ENCODE measurements at regions not wholly inside any gene's neighbourhood (a gene's known extent, or its start where the extent isn't known, plus 50 kb on each side); places are given as distances from the start of the nearest gene placed in this dataset.

DNA sequence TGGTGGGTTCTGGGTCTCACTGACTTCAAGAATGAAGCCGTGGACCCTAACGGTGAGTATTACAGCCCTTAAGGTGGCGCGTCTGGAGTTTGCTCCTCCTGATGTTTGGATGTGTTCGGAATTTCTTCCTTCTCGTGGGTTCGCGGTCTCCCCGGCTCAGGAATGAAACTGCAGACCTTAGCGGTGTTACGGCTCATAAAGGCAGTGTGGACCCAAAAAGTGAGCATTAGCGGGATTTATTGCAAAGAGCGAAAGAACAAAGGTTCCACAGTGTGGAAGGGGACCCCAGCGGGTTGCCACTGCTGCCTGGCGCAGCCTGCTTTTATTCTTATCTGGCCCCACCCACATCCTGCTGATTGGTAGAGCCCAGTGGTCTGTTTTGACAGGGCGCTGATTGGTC, 420.5 kb upstream of the BCHE start:
- Histone ChIP-seq H3K4me1 (no peaks in the 10 kb centered on the region), H3K27ac (no peak overlapping the region), H3K4me3 (no peak overlapping the region), H3K9me3 (no peaks in the 10 kb centered on the region), H3K27me3 (no peaks in the 10 kb centered on the region), H3K36me3 (no peaks in the 10 kb centered on the region)
- ATAC-seq (no peak), DNase-seq (no peak)
- intact Hi-C loops (cut with DNase I; ENCODE audit: low total_unique reads): no loop called here
- in situ Hi-C loops (cut with MboI; ENCODE audit: low sequenced_read_pairs in 4 of 4): no loop called here
- no peak for TF ChIP-seq POLR2A (IDR thresholded peaks at IDR 0.05)
- TF ChIP-seq, protein P1, sequence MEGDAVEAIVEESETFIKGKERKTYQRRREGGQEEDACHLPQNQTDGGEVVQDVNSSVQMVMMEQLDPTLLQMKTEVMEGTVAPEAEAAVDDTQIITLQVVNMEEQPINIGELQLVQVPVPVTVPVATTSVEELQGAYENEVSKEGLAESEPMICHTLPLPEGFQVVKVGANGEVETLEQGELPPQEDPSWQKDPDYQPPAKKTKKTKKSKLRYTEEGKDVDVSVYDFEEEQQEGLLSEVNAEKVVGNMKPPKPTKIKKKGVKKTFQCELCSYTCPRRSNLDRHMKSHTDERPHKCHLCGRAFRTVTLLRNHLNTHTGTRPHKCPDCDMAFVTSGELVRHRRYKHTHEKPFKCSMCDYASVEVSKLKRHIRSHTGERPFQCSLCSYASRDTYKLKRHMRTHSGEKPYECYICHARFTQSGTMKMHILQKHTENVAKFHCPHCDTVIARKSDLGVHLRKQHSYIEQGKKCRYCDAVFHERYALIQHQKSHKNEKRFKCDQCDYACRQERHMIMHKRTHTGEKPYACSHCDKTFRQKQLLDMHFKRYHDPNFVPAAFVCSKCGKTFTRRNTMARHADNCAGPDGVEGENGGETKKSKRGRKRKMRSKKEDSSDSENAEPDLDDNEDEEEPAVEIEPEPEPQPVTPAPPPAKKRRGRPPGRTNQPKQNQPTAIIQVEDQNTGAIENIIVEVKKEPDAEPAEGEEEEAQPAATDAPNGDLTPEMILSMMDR (IDR thresholded peaks at IDR 0.05 in 4 of 5, conservative IDR thresholded peaks at IDR 0.05 in 1 of 5): no peak

DNA sequence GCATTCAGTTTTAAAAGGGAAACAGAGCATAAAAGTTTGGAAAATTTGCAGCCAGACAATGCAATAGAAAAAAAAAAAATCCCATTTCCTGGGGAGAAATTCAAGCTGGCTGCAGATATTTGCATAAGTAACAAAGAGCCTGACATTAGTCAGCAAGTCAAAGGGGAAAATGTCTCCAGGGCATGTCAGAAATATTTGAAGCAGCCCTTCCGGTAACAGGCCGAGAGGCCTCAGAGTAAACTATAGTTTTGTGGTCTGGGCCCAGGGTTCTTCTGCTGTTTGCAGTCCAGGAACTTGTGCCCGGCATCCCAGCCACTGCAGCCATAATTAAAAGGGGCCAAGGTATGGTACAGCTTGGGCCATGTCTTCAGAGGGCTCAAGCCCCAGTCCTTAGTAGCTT, 411.6 kb upstream of the BCHE start:
- intact Hi-C loops (cut with DNase I; ENCODE audit: low total_unique reads): no loop called here
- TF ChIP-seq POLR2A (IDR thresholded peaks at IDR 0.05): no peak
- TF ChIP-seq, protein P1 (IDR thresholded peaks at IDR 0.05 in 4 of 5, conservative IDR thresholded peaks at IDR 0.05 in 1 of 5): no peak

DNA sequence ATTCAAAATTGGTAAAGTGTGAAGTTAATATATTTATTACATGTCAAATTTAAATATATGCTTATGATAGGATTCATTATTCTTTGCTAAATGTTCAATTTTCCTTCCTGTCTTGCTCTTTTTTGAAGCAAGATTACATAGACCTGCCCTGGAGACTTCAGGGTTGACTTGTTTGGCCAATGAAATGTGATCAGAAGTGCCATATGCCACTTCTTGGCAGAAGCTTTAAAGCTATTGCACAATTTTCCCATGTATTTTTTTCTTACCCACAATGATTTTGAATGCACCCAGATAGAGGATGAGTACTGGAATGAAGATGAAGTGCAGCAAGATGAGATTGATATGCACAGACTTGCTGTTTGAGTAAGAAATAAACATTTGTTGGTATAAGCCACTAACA, 406.3 kb upstream of the BCHE start:
- H3K27ac ChIP-seq: no peak overlapping the region
- H3K4me1 ChIP-seq: no peaks in the 10 kb centered on the region
- no peak for DNase-seq
- H3K4me3 ChIP-seq: no peak overlapping the region
- no peak for TF ChIP-seq POLR2A (IDR thresholded peaks at IDR 0.05)
- TF ChIP-seq, protein P1 (IDR thresholded peaks at IDR 0.05 in 4 of 5, conservative IDR thresholded peaks at IDR 0.05 in 1 of 5): no peak
- no peaks in the 10 kb centered on the region for H3K36me3 ChIP-seq
- no peak for ATAC-seq
- in situ Hi-C loops (cut with MboI; ENCODE audit: low sequenced_read_pairs in 4 of 4) (no loop called here), intact Hi-C loops (cut with DNase I; ENCODE audit: low total_unique reads) (no loop called here)
- H3K27me3 ChIP-seq: no peaks in the 10 kb centered on the region
- H3K9me3 ChIP-seq: no peaks in the 10 kb centered on the region

More for the DNA sequence above, 411.6 kb upstream of the BCHE start:
- Histone ChIP-seq H3K9me3 (no peaks in the 10 kb centered on the region), H3K27me3 (no peaks in the 10 kb centered on the region), H3K4me1 (no peaks in the 10 kb centered on the region), H3K4me3 (no peak overlapping the region), H3K27ac (no peak overlapping the region), H3K36me3 (no peaks in the 10 kb centered on the region)
- ATAC-seq (no peak), DNase-seq (no peak)
- in situ Hi-C loops (cut with MboI; ENCODE audit: low sequenced_read_pairs in 4 of 4): no loop called here

DNA sequence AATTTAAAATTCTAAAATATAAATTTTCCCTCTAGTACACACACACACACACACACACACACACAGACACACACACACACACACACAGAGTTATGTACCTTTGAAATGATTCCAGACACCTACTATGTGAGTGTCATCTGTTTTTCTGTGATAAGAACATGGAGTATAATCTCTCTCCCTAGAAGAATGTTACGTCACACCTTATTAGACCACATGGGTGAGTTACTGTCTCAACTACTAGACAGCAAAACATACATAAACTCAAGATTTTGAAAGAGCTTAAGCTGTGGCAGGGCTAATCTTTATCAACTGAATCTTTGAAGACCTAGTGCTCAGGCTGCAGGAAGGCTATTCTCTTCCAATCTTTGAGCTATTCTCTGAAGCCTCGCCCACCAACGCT, 385.9 kb upstream of the BCHE start:
- intact Hi-C loops (cut with DNase I; ENCODE audit: low total_unique reads): no loop called here
- H3K27ac ChIP-seq: no peak overlapping the region
- no peaks in the 10 kb centered on the region for H3K36me3 ChIP-seq
- no peak overlapping the region for H3K4me3 ChIP-seq
- no peaks in the 10 kb centered on the region for H3K27me3 ChIP-seq
- H3K9me3 ChIP-seq: no peaks in the 10 kb centered on the region
- in situ Hi-C loops (cut with MboI; ENCODE audit: low sequenced_read_pairs in 4 of 4): no loop called here
- no peak for TF ChIP-seq POLR2A (IDR thresholded peaks at IDR 0.05)
- DNase-seq (no peak), ATAC-seq (no peak)
- H3K4me1 ChIP-seq: no peaks in the 10 kb centered on the region

DNA sequence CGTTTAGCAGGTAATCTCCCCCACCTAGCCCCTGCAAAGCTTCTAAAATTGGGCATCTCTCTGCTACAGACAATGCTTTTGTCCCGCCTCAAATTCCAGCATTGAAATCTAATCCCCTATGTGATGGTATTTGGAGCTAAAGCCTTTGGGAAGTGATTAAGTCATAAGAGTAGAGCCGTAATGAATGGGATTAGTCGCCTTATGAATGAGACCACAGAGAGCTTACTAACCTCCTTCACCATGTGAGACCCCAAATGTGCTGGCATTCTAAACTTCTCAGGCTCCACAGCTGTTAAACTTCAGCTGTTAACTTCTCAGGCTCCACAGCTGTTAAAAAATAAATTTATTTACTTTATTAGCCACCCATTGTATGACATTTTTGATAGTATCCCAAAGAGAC, 374.2 kb upstream of the BCHE start:
- no peak overlapping the region for H3K4me3 ChIP-seq
- H3K27me3 ChIP-seq: no peaks in the 10 kb centered on the region
- intact Hi-C loops (cut with DNase I; ENCODE audit: low total_unique reads) (no loop called here), in situ Hi-C loops (cut with MboI; ENCODE audit: low sequenced_read_pairs in 4 of 4) (no loop called here)
- no peaks in the 10 kb centered on the region for H3K36me3 ChIP-seq
- no peak for DNase-seq
- no peak overlapping the region for H3K27ac ChIP-seq
- H3K4me1 ChIP-seq: no peaks in the 10 kb centered on the region
- no peaks in the 10 kb centered on the region for H3K9me3 ChIP-seq
- TF ChIP-seq, protein P1 (IDR thresholded peaks at IDR 0.05 in 4 of 5, conservative IDR thresholded peaks at IDR 0.05 in 1 of 5): no peak
- TF ChIP-seq POLR2A (IDR thresholded peaks at IDR 0.05): no peak
- ATAC-seq: no peak

Measured in gastrocnemius medialis (tissue), 4 donors.